Tibial nerve (tissue), 4 donors: ENCODE measurements at regions not wholly inside any gene's neighbourhood (a gene's known extent, or its start where the extent isn't known, plus 50 kb on each side); places are given as distances from the start of the nearest gene placed in this dataset.

Source experiments
- DNase-seq, 2 donors: peaks; one replicate each; pipeline ENCODE4 v3.0.0-alpha.2; 2019; ENCODE audit warnings: low spot score in 2 of 2
- H3K27ac ChIP-seq, 4 donors: fragments of 200-600 bp; sonication (generic) in 3 of 4; one replicate each; pipeline ENCODE4 v1.5.1; 2017 to 2019; ENCODE audit warnings: mild to moderate bottlenecking in 1 of 4
- H3K27me3 ChIP-seq, 2 donors: fragments of 200-600 bp; sonication (generic) in 1 of 2; one replicate each; pipeline versions ENCODE4 v1.5.1 to v1.6.0; 2017 to 2019
- H3K36me3 ChIP-seq, 3 donors: fragments of 200-600 bp; sonication (generic); one replicate each; pipeline ENCODE4 v1.5.1; 2018 to 2019
- H3K4me1 ChIP-seq, 4 donors: fragments of 200-600 bp; sonication (generic) in 3 of 4; one replicate each; pipeline ENCODE4 v1.5.1; 2017 to 2019
- H3K4me3 ChIP-seq, 4 donors: fragments of 200-600 bp; sonication (generic) in 3 of 4; one replicate each; pipeline ENCODE4 v1.5.1; 2017 to 2019; ENCODE audit warnings: mild to moderate bottlenecking in 1 of 4, moderate library complexity in 1 of 4
- H3K9me3 ChIP-seq, 4 donors: fragments of 200-600 bp; sonication (generic) in 3 of 4; one replicate each; pipeline ENCODE4 v1.5.1; 2017 to 2019
- CTCF ChIP-seq, 5 experiments: fragments of 200-600 bp in 3 of 5; fragments of 450-650 bp in 2 of 5; sonication (generic) in 3 of 5; IDR thresholded peaks; one replicate each; pipeline ENCODE4 v1.5.1; 2016 to 2019; ENCODE audit warnings: antibody characterized with exemption in 5 of 5, mild to moderate bottlenecking in 3 of 5, moderate library complexity in 2 of 5
- EP300 ChIP-seq, 2 donors: sonication (generic); formaldehyde crosslinking; IDR thresholded peaks; one replicate each; pipeline ENCODE4 v1.6.1; 2017; ENCODE audit warnings: antibody characterized with exemption in 2 of 2, mild to moderate bottlenecking in 1 of 2
- POLR2A ChIP-seq, 2 donors: fragments of 450-650 bp; IDR thresholded peaks; one replicate each; pipeline ENCODE4 v1.6.1; 2017; ENCODE audit warnings: antibody characterized with exemption in 2 of 2, mild to moderate bottlenecking in 2 of 2, moderate library complexity in 2 of 2
- whole genome bisulfite sequencing, 2 donors: methylation state at CpG; one replicate each; pipeline ENCODE4 v1.1.5; 2018; 5-methylcytosine and 5-hydroxymethylcytosine counted together

DNA sequence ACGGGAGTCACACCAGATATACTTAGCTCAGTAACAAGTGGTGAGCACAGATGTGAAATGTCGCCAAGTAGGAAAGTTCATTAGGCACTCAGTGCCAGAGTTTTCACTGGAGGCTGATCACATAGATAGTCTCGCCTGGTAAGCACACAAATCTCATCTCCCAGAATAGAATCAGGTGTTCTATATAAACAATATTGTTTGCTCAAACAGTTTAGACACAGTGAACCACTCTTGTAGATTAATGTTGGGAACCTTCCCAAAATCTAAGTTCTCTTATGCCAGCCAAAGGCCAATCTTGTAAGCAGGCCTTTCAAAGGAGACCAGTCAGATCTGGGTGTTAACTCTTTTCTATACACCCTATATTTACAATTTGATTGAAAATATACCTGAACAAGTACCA, 716.5 kb upstream of the GRM3 start:
- Histone ChIP-seq H3K9me3 (peaks cover 0 to 8% (median 0%) of the 10 kb centered on the region in 4 donors), H3K4me1 (no peaks in the 10 kb centered on the region), H3K27ac (no peak overlapping the region), H3K36me3 (no peaks in the 10 kb centered on the region), H3K27me3 (no peaks in the 10 kb centered on the region), H3K4me3 (no peak overlapping the region)
- WGBS, 2 donors = 69 to 88% methylated on average over 3 of the region's 3 CpGs
- no peak for DNase-seq
- TF ChIP-seq EP300 (IDR thresholded peaks at IDR 0.05) = no peak
- no peak for TF ChIP-seq CTCF (IDR thresholded peaks at IDR 0.05)
- TF ChIP-seq POLR2A (IDR thresholded peaks at IDR 0.05) = no peak

DNA sequence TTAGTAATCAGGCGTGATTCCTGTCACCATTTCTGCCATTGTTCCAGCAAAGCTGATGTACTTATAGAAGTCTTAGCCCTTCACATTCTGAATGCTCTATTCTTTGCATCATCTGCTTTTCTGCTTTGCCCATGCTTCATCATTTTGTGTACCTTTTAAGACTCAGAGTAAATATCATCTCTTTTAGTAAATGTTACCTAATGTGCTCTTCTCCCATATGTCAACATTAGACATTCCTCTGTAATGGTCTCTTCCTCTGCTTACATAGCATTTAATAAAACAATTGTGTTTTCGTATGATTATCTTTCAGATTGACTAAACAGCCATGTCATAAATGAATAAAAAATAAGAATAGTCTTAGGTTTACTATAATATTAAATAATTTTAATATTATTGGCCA, 719.6 kb upstream of the GRM3 start:
- Histone ChIP-seq H3K27ac (no peak overlapping the region), H3K4me3 (no peak overlapping the region), H3K27me3 (no peaks in the 10 kb centered on the region), H3K9me3 (no peaks in the 10 kb centered on the region), H3K36me3 (no peaks in the 10 kb centered on the region), H3K4me1 (no peaks in the 10 kb centered on the region)
- 84 to 85% methylated on average over 2 of the region's 2 CpGs for WGBS, 2 donors
- no peak for DNase-seq
- TF ChIP-seq POLR2A (IDR thresholded peaks at IDR 0.05) = no peak
- no peak for TF ChIP-seq CTCF (IDR thresholded peaks at IDR 0.05)
- no peak for TF ChIP-seq EP300 (IDR thresholded peaks at IDR 0.05)

GRCh38 chr7:85916016-85916415, 727.7 kb upstream of the GRM3 start:
- TF ChIP-seq CTCF (IDR thresholded peaks at IDR 0.05) = no peak
- no peak for TF ChIP-seq EP300 (IDR thresholded peaks at IDR 0.05)
- no peak for TF ChIP-seq POLR2A (IDR thresholded peaks at IDR 0.05)
- Histone ChIP-seq H3K4me1 (no peaks in the 10 kb centered on the region), H3K9me3 (no peaks in the 10 kb centered on the region), H3K4me3 (no peak overlapping the region), H3K27ac (no peak overlapping the region), H3K36me3 (no peaks in the 10 kb centered on the region), H3K27me3 (no peaks in the 10 kb centered on the region)
- DNase-seq = no peak

GRCh38 chr7:85914437-85914836, 727.6 kb upstream of the SEMA3D start:
- TF ChIP-seq EP300 (IDR thresholded peaks at IDR 0.05) = no peak
- no peak for TF ChIP-seq CTCF (IDR thresholded peaks at IDR 0.05)
- no peak for TF ChIP-seq POLR2A (IDR thresholded peaks at IDR 0.05)
- no peaks in the 10 kb centered on the region for H3K9me3 ChIP-seq
- WGBS, 2 donors = 80 to 88% methylated on average over 2 of the region's 2 CpGs
- H3K27me3 ChIP-seq = no peaks in the 10 kb centered on the region
- H3K27ac ChIP-seq = no peak overlapping the region
- no peak overlapping the region for H3K4me3 ChIP-seq
- H3K36me3 ChIP-seq = no peaks in the 10 kb centered on the region
- no peaks in the 10 kb centered on the region for H3K4me1 ChIP-seq
- no peak for DNase-seq

- Histone ChIP-seq H3K9me3 (peaks cover 0 to 9% (median 0%) of the 10 kb centered on the region in 4 donors), H3K27me3 (no peaks in the 10 kb centered on the region), H3K36me3 (no peaks in the 10 kb centered on the region), H3K4me1 (no peaks in the 10 kb centered on the region), H3K4me3 (no peak overlapping the region), H3K27ac (no peak overlapping the region)
- no peak for TF ChIP-seq CTCF (IDR thresholded peaks at IDR 0.05)
- no peak for TF ChIP-seq EP300 (IDR thresholded peaks at IDR 0.05)
- no peak for TF ChIP-seq POLR2A (IDR thresholded peaks at IDR 0.05)
- 85 to 87% methylated on average over 1 of the region's 1 CpG for WGBS, 2 donors
- DNase-seq = no peak
Observed at GRCh38 chr7:85908051-85908450, 721.2 kb upstream of the SEMA3D start.
